ENCODE measurements at regions not wholly inside any gene's neighbourhood (a gene's known extent, or its start where the extent isn't known, plus 50 kb on each side); places are given as distances from the start of the nearest gene placed in this dataset.

DNA sequence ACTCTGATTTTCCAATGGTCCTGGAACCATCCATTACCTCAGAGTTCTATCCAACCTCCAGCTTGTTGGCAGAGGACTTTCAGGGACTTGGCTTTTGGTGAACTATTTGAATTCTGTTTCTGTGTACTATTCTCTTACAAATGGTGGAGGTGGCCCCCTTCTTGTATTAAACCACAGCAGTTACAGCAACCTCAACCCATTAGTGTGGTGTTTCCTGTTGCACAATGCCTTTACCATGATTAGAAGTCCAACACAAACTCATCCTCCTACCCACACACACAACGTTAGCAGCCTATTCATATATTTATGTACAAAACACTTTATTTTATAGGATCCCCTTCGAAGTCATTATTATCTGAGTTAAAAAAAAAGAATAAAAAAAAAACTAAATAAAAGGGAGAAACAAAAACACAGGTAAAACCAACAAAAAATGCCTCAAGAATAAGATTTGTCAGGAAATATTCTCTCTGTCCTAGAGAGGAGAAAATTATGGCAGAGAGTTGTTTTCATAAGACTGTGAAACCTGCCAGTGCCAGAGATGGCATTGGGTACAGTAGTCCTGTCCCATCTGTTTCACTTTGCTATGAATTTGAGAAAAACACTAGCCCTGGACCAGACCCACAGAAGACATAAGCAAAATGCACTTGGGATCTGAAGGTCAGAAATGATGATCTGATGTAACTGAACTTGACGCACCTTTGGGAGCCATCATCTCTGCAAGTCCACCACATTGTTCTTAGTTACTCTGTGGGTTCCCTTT is 1896.0 kb upstream of the PIK3C3 start:
- intact Hi-C loops (cut with DNase I) = no loop called here
- Histone ChIP-seq H3K27ac (ENCODE audit: low read depth in 2 of 2, low read length in 2 of 2) (no peak overlapping the region), H3K9me3 (ENCODE audit: control insufficient read depth in 2 of 3, insufficient read depth in 1 of 3, low read length in 3 of 3) (no peaks in the 10 kb centered on the region), H3K9ac (ENCODE audit: low read length in 3 of 3) (no peak overlapping the region), H3K4me3 (ENCODE audit: low read length in 3 of 3) (no peak overlapping the region), H3K27me3 (ENCODE audit: control insufficient read depth, insufficient read depth, low read length) (no peaks in the 10 kb centered on the region), H3K36me3 (ENCODE audit: control insufficient read depth in 2 of 3, insufficient read depth in 3 of 3, low read length in 3 of 3) (no peaks in the 10 kb centered on the region), H3K4me1 (ENCODE audit: control insufficient read depth in 2 of 3, insufficient read depth in 2 of 3, low read depth in 1 of 3, low read length in 3 of 3) (no peaks in the 10 kb centered on the region)
- TF ChIP-seq, protein P1, sequence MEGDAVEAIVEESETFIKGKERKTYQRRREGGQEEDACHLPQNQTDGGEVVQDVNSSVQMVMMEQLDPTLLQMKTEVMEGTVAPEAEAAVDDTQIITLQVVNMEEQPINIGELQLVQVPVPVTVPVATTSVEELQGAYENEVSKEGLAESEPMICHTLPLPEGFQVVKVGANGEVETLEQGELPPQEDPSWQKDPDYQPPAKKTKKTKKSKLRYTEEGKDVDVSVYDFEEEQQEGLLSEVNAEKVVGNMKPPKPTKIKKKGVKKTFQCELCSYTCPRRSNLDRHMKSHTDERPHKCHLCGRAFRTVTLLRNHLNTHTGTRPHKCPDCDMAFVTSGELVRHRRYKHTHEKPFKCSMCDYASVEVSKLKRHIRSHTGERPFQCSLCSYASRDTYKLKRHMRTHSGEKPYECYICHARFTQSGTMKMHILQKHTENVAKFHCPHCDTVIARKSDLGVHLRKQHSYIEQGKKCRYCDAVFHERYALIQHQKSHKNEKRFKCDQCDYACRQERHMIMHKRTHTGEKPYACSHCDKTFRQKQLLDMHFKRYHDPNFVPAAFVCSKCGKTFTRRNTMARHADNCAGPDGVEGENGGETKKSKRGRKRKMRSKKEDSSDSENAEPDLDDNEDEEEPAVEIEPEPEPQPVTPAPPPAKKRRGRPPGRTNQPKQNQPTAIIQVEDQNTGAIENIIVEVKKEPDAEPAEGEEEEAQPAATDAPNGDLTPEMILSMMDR (IDR thresholded peaks at IDR 0.05; ENCODE audit: borderline replicate concordance, extremely low read depth, insufficient read depth) = no peak
- FAIRE-seq (no peak), DNase-seq (no peak)

DNA sequence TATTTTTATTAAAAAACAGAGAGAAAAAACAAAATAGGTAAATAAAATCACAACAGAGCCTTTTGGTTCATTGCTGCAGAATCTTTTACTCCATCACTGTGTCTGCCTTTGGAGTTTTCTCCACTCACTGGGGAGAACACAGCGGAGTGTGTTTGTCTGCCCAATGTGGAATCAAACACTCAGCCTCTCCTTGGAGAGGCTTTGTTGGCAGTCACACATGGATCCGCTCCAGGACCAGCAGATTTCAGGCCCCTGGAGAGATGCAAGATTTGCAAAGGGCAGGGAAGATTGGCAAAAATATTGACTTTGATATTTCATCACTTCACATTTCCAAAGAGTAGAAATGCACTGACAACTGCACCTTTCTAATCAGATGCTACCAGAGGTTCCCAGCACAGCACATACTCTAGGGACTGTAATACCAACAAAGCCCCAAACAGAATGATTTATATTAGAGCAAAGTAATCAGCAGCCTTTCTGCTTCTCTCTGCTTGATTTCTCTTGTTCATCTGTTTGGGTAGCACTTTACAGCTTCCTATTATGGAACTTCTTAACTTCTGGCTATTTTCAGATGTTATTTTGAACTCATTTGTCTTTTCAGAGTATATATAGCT is 1898.8 kb upstream of the PIK3C3 start:
- Histone ChIP-seq H3K4me3 (ENCODE audit: low read length in 3 of 3) (no peak overlapping the region), H3K27me3 (ENCODE audit: control insufficient read depth, insufficient read depth, low read length) (no peaks in the 10 kb centered on the region), H3K36me3 (ENCODE audit: control insufficient read depth in 2 of 3, insufficient read depth in 3 of 3, low read length in 3 of 3) (no peaks in the 10 kb centered on the region), H3K9ac (ENCODE audit: low read length in 3 of 3) (no peak overlapping the region), H3K4me1 (ENCODE audit: control insufficient read depth in 2 of 3, insufficient read depth in 2 of 3, low read depth in 1 of 3, low read length in 3 of 3) (no peaks in the 10 kb centered on the region), H3K27ac (ENCODE audit: low read depth in 2 of 2, low read length in 2 of 2) (no peak overlapping the region), H3K9me3 (ENCODE audit: control insufficient read depth in 2 of 3, insufficient read depth in 1 of 3, low read length in 3 of 3) (no peaks in the 10 kb centered on the region)
- intact Hi-C loops (cut with DNase I) = no loop called here
- FAIRE-seq (no peak), DNase-seq (peak in 1 of 5 donors; percentile 51)
- TF ChIP-seq, protein P1 (IDR thresholded peaks at IDR 0.05; ENCODE audit: borderline replicate concordance, extremely low read depth, insufficient read depth) = no peak

DNA sequence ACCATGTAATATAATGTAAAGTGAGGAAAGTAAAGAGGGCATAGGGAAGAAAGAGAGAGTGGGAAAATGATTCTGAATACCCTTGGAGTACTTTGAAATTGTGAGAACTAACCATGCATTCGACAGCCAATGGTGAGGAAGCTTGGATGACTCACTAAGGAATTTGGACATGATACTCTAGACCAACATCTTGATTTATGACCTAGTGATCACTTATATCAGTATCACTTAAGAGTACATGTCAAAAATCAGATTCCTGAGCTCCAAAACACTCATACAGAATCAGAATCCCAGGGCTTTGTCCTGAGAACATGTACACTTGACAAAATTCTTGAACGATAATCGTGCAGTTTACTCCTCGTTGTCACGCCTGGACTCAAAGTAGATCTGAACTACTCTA is 1899.8 kb upstream of the PIK3C3 start:
- Histone ChIP-seq H3K36me3 (ENCODE audit: control insufficient read depth in 2 of 3, insufficient read depth in 3 of 3, low read length in 3 of 3) (no peaks in the 10 kb centered on the region), H3K4me1 (ENCODE audit: control insufficient read depth in 2 of 3, insufficient read depth in 2 of 3, low read depth in 1 of 3, low read length in 3 of 3) (no peaks in the 10 kb centered on the region), H3K4me3 (ENCODE audit: low read length in 3 of 3) (no peak overlapping the region), H3K27ac (ENCODE audit: low read depth in 2 of 2, low read length in 2 of 2) (no peak overlapping the region), H3K9me3 (ENCODE audit: control insufficient read depth in 2 of 3, insufficient read depth in 1 of 3, low read length in 3 of 3) (no peaks in the 10 kb centered on the region), H3K27me3 (ENCODE audit: control insufficient read depth, insufficient read depth, low read length) (no peaks in the 10 kb centered on the region), H3K9ac (ENCODE audit: low read length in 3 of 3) (no peak overlapping the region)
- DNase-seq (peak in 1 of 5 donors; percentile 9), FAIRE-seq (no peak)
- intact Hi-C loops (cut with DNase I) = no loop called here
- TF ChIP-seq, protein P1 (IDR thresholded peaks at IDR 0.05; ENCODE audit: borderline replicate concordance, extremely low read depth, insufficient read depth) = no peak
